CD4-positive, alpha-beta T cell treated with Interleukin-15 for 4 hours (primary cell): ENCODE measurements at regions not wholly inside any gene's neighbourhood (a gene's known extent, or its start where the extent isn't known, plus 50 kb on each side); places are given as distances from the start of the nearest gene placed in this dataset.

Experiments used
- DNase-seq: peaks from one replicate; pipeline ENCODE4 v3.0.0-alpha.2; 2020; ENCODE audit warnings: low spot score

GRCh38 chr1:201610858-201611257, 71.9 kb downstream of the NAV1 start:
- DNase-seq: no peak

GRCh38 chr1:201612645-201613044, 73.7 kb downstream of the NAV1 start:
- DNase-seq: no peak

- DNase-seq: no peak
Measured at GRCh38 chr1:201614262-201615015, 75.5 kb downstream of the NAV1 start.

- DNase-seq: no peak
Measured at GRCh38 chr1:201617157-201617556, 78.2 kb downstream of the NAV1 start.

- no peak for DNase-seq
Measured at GRCh38 chr1:201618389-201618788, 79.5 kb downstream of the NAV1 start.

- no peak for DNase-seq
Measured at GRCh38 chr1:201618905-201619304, 80.0 kb downstream of the NAV1 start.

GRCh38 chr1:201619513-201619912, 80.6 kb downstream of the NAV1 start:
- DNase-seq: no peak

DNA sequence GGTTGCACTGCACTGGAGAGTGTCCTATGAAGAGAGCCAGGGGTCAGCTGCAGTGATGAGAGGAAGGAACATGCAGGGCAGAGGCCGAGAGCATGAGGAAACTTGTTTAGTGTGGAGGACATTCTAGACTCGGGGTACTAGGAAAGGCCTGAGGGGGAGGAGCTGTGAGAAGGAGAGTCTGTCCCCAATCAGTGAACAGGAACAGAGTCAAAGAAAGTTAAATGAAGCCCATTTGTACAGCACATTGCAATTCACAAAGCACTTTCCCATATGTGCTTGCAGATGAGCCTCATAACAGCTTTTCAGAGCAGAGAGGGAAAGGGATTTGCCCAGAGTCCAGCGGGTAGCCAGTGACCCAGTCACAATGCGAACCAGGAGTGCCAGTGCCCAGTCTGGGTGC, 83.4 kb downstream of the NAV1 start:
- DNase-seq: no peak

- no peak for DNase-seq
Measured at GRCh38 chr1:201622824-201623223, 83.9 kb downstream of the NAV1 start.

- no peak for DNase-seq
Measured at GRCh38 chr1:201624741-201625225, 85.9 kb downstream of the NAV1 start.

DNA sequence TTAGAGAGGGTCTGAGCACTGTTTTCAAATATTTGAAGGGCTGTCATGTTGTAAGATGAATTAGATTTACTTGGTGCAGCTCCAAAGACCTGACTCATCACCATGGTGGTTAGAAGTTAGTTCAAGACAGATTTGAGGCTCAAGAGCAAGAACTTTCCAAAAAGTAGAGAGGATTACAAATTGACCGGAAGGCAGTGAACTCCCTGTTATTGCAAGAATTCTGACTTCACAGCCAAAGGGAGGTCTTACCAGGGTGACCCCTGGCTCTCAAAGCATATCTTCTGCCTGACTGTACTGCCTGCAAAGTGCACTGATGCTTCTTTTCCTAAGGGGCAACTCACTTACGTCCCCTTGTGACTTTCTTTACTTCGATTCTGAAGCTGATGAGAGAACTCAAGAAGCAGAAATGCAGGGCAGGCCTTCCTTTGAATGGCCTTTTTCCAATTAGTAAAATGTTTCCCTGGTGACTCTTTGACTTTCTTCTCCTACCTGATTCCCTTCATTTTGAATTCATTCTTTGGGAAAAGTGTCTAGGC, 86.4 kb downstream of the NAV1 start:
- DNase-seq: no peak

DNA sequence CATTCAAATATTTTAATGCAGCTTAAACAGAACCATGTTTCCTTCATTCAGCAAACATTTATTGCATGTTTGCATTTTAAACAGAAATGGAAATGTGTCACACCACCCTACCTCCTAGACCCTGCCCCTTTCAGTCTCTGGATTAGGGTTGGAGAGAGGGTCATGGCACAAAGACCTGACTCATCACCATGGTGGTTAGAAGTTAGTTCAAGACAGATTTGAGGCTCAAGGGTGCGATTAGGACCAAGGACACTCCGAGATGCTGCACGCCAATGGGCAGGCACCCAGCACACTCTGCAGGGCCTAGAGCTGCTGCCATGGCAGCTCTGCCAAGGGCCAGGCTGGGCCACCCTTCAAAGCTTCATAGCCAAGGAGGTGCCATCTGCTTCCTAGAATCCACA, 86.9 kb downstream of the NAV1 start:
- DNase-seq: no peak

DNA sequence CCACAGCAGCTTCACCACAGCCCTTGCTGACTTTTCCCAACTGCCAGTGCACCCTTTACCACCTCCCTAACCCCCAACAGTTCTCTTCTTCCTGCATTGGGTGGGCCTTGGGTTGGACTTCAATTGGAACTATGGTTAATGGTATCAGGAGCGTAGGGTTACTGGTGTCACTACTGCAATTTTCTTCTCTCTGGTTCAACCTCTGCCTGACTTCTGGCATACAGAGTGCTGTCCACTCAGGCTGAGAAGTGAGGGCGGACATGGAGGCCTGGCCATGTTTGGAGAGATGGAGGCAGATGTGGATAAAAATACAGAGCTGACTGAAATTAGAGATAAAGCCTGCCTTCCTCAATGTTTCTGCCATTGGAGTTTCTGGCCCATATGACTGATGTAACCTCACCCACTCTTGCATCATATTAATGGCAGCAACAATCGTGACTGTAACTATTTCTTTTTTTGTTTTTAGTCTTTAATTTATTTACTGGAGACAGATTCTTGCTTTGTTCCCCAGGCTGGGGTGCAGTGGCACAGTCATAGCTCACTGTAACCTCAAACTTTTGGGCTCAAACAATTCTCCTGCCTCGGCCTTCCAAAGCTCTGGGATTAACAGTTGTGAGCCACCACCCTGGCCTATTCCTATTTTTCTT, 87.8 kb downstream of the NAV1 start:
- no peak for DNase-seq

DNA sequence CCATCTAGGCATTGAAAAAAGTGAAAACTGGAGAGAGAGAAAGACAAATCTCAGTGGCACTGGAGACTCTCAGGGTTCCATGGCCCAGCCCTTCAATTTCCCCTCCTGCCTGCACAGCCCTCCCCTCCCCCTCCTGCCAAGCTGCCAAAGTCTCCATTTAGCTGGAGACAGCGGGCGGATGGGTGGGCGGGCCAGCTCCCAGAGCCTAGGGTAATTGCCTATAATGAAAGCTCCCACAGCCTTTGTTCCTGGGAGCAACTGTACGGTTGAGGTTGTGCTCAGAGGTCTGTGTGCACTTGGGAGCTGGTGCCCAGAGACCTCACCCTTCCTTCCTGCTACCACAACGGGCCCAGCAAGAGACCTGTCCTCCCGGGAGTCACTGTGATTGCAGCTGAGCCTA, 89.6 kb downstream of the NAV1 start:
- no peak for DNase-seq

DNA sequence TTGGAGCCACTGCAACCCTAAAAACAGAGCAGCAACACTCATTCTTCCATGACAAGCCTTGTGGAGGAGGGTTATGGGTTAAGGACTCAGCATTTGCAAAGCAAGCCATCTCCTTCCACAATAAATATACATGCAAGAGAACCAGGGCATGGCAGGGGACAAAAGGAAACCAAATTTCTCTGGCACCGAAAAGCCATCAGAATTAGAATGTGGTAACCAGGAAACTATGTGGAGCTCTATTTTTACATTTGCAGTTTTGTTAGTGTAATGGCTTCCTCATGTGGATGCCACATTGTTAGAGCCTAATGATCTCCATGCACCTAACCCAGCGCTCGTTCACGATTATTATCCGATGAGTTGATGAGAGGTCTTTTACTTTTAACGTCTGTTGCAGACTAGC, 91.7 kb downstream of the NAV1 start:
- DNase-seq: no peak

DNA sequence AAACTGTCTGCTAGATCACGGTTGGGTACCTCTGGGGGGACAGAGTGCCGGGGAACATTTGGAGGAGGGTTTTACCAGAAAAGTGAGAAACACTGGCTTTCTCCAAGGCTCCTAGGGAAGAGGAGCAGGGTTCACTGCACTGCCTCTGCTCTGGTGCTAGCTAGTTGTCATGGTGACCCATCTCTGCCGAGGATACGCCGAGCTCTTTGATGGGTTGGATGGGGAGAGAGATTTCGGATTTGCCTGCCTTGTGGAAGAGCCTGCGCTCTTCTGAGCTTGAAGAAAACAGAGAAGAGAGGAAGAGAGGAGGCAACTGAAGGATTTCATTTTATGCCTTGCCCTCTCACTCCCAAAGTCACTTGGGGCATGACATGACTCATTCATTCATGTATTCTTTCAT, 92.1 kb downstream of the NAV1 start:
- no peak for DNase-seq

DNA sequence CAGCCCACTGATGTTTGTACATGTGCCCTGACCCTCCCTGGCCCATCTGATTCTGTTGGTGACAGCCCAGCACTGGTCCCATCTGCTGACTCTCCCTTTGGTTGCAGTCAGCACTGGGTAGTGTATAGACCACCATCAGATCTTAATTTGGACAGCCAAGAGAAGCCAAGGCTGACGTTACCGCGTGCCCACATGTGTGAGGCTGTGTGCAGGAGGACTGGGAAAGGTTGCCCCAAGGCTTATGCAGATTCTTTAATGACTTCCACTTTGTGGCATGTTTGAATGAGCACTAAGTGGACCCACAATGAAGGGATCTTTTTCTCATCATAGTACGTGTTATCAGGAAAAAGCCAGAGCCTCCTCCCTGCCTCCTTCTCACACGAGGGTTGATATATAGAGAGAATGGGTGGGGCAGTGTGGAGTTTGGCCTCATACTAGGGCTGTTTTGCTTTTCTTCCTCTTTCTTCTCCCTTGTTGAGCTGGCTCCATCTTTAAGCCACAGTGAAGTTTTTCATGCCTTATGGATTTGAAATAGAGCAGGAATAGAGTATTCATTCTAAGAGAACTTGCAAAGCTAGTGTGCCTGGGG, 93.5 kb downstream of the NAV1 start:
- DNase-seq: no peak

GRCh38 chr1:201633297-201633696, 94.4 kb downstream of the NAV1 start:
- no peak for DNase-seq

- DNase-seq: no peak
Measured at GRCh38 chr1:201633811-201634210, 94.9 kb downstream of the NAV1 start.

DNA sequence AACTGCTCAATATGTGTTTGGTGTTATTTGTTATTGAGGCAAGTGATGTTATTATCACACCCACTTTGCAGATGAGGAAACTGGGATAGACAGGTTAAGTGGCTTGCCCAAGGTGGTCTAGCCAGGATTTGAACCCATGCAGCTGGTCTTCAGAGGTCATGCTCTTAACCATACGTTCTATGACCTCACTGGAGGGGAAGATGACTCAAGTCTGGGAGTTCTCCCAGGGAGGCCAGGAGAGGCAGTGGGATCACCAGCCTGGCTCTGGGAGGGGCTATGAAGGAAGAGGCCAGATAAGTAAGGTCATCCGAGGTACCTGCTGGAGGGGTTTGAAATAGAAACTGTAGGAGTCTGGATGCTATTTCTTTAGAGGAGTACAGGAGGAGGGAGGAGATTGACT, 95.3 kb downstream of the NAV1 start:
- DNase-seq: no peak

DNA sequence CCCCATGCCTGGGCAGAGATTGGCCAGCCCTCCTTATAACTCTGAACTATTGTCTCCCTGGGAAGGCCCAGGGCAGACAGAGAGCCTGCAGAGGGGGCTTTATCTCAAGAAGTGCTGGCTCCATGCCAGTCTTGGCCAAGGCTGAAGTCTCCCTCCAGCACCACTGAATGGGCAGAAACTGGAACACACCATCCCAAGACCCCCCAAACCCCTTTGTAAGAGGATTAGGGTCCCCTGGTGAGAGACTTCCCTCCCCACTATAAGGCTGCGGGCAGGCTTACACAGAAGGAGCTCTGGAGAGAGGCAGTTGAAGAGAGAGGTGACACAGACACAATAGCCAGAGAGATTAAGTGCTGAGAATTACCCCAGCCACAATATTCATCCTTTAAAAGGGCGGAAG, 97.2 kb downstream of the NAV1 start:
- DNase-seq: no peak

GRCh38 chr1:201636510-201636971, 97.6 kb downstream of the NAV1 start:
- DNase-seq: no peak
